Activated CD4-positive, alpha-beta memory T cell treated with anti-CD3 and anti-CD28 coated beads, Interleukin-2, amount 10 ng/mL, durations not matched to agents 7 days and 5 days (primary cell): ENCODE measurements at regions not wholly inside any gene's neighbourhood (a gene's known extent, or its start where the extent isn't known, plus 50 kb on each side); places are given as distances from the start of the nearest gene placed in this dataset.

Experiments
- CTCF ChIA-PET: fragments of 350-600 bp; sonication (Branson Sonifier 250); formaldehyde crosslinking; loops from one replicate; lab custom pipeline; 2021; ENCODE audit warnings: antibody characterized with exemption, inconsistent platforms; lab: Charles Lee
- POLR2A ChIA-PET: fragments of 350-600 bp; sonication (Branson Sonifier 250); formaldehyde crosslinking; loops from one replicate; lab custom pipeline; 2021; ENCODE audit warnings: antibody characterized with exemption; lab: Charles Lee
- DNase-seq: peaks from one replicate; pipeline ENCODE4 v3.0.0-alpha.2; 2020
- H3K27ac Mint-ChIP-seq: one replicate; pipeline ENCODE4 v1.8.0; 2021; ENCODE audit warnings: mild to moderate bottlenecking, mixed read lengths
- H3K27me3 Mint-ChIP-seq: one replicate; pipeline ENCODE4 v1.8.0; 2021; ENCODE audit warnings: mixed read lengths
- H3K36me3 Mint-ChIP-seq: one replicate; pipeline ENCODE4 v1.8.0; 2021; ENCODE audit warnings: low read depth, mixed read lengths
- H3K4me1 Mint-ChIP-seq: one replicate; pipeline ENCODE4 v1.8.0; 2021; ENCODE audit warnings: mixed read lengths
- H3K4me3 Mint-ChIP-seq: one replicate; pipeline ENCODE4 v1.8.0; 2021; ENCODE audit warnings: mild to moderate bottlenecking, mixed read lengths
- H3K9me3 Mint-ChIP-seq: one replicate; pipeline ENCODE4 v1.8.0; 2021; ENCODE audit warnings: mixed read lengths

DNA sequence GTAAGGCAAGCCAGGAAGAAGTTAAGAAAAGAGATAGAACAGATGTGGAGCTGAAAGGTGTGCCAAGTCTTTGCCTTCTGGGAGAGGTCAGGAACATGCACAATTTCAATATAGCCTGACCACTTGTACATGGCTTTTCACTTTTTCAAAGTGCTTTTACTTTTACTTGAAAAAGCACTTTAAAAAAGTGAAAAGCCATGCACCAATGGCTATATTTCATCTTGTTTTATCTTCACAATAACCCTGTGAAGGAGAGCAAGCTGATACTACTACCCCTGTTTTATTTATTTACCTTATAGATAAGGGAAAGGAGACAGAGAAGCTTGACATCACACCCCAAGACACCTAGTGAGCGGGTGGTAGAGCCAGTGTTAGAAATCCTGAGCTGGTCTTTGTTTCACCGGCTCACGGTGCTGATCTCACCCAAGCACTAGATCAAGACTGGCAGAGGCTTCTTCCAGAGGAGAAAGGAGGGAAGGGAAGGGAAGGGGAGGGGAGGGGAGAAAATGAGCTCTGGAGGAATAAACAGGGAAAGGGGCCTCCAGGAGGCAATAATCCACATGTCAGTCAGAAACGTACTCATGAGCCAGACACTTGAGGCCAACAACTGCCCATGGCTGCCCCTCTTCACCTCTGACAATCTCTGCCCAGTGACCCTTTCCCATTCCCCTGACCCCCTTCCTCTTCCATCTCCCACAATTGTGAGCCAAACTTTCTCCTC, 455.4 kb downstream of the FOXO1 start:
- Mint-ChIP-seq H3K4me3 (no peak overlapping the region), H3K9me3 (peaks cover 9% of the 10 kb centered on the region), H3K4me1 (peaks cover 22% of the 10 kb centered on the region), H3K36me3 (peaks cover 13% of the 10 kb centered on the region), H3K27me3 (peaks cover 2% of the 10 kb centered on the region), H3K27ac (no peak overlapping the region)
- ChIA-PET CTCF (no interaction called here), POLR2A (interaction anchor here (0.9 kb wide), 1 partner anchor 21 kb away, joined by 3 read pairs; no protein-coding TSS in a partner anchor)
- DNase-seq, result no peak

DNA sequence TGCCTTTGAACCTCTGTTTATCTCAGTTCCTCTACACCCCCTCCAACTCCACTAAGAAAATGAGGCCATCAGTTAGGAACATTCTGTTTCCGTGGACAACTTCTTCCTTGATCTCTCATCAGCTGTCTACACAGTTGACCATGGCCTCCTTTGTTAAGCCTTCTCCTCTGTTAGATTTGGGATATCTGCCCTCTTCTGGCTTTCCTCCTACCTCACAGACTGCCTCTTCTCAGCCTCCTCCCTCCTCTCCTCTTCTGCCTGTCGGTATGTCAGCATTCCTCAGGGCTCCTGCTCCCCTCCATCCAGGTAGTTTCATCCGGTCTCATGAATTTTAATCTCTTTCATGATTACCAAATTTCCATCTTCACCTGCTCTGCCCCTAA, 454.9 kb downstream of the FOXO1 start:
- Mint-ChIP-seq H3K4me3 (no peak overlapping the region), H3K4me1 (peaks cover 17% of the 10 kb centered on the region), H3K27ac (no peak overlapping the region), H3K9me3 (peaks cover 11% of the 10 kb centered on the region), H3K36me3 (peaks cover 9% of the 10 kb centered on the region), H3K27me3 (peaks cover 2% of the 10 kb centered on the region)
- POLR2A ChIA-PET, result interaction anchor here (0.9 kb wide), 1 partner anchor 22 kb away, joined by 3 read pairs; no protein-coding TSS in a partner anchor
- no peak for DNase-seq
- CTCF ChIA-PET, result no interaction called here

- peaks cover 2% of the 10 kb centered on the region for H3K27me3 Mint-ChIP-seq
- peaks cover 3% of the 10 kb centered on the region for H3K4me1 Mint-ChIP-seq
- no peak overlapping the region for H3K27ac Mint-ChIP-seq
- H3K36me3 Mint-ChIP-seq, result peaks cover 3% of the 10 kb centered on the region
- ChIA-PET CTCF (interaction anchor here (0.6 to 1.3 kb wide), 2 partner anchors 23 to 29 kb away, joined by 3 to 5 read pairs; no protein-coding TSS in a partner anchor), POLR2A (no interaction called here)
- no peak overlapping the region for H3K4me3 Mint-ChIP-seq
- peaks cover 7% of the 10 kb centered on the region for H3K9me3 Mint-ChIP-seq
- no peak for DNase-seq
Measured at GRCh38 chr13:40213779-40214178, 452.7 kb downstream of the FOXO1 start.

DNA sequence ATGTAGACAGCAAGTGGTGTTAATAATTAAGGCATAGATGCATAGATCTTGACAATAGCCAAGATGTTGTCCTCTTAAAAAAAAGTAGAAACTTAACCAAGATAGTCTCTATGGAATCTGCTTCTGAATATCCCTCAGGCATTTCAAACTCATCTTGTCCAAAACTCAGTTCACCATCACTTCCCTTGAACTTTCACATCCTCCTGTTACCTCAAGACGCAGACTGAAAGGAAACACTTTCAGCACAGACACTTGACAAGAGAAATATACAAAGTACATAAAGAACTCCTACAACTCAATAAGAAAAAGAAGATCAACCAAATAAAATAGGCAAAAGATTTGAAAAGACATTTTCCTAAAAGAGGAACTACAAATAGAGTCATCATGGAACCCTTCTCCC, 451.1 kb downstream of the FOXO1 start:
- no peak for DNase-seq
- POLR2A ChIA-PET, result interaction anchor here (0.9 to 2.0 kb wide), 2 partner anchors 8 to 174 kb away, joined by 6 read pairs; no protein-coding TSS in a partner anchor
- peaks cover 7% of the 10 kb centered on the region for H3K9me3 Mint-ChIP-seq
- H3K27me3 Mint-ChIP-seq, result peaks cover 2% of the 10 kb centered on the region
- H3K4me3 Mint-ChIP-seq, result no peak overlapping the region
- H3K36me3 Mint-ChIP-seq, result peaks cover 3% of the 10 kb centered on the region
- CTCF ChIA-PET, result no interaction called here
- peaks cover 6% of the 10 kb centered on the region for H3K4me1 Mint-ChIP-seq
- H3K27ac Mint-ChIP-seq, result no peak overlapping the region

GRCh38 chr13:40215747-40216146, 450.7 kb downstream of the FOXO1 start:
- H3K27me3 Mint-ChIP-seq, result peaks cover 2% of the 10 kb centered on the region
- H3K9me3 Mint-ChIP-seq, result peaks cover 7% of the 10 kb centered on the region
- no peak for DNase-seq
- H3K4me3 Mint-ChIP-seq, result no peak overlapping the region
- ChIA-PET POLR2A (interaction anchor here (0.9 to 2.0 kb wide), 2 partner anchors 8 to 174 kb away, joined by 6 read pairs; no protein-coding TSS in a partner anchor), CTCF (no interaction called here)
- H3K27ac Mint-ChIP-seq, result no peak overlapping the region
- H3K36me3 Mint-ChIP-seq, result peaks cover 3% of the 10 kb centered on the region
- H3K4me1 Mint-ChIP-seq, result peaks cover 11% of the 10 kb centered on the region

DNA sequence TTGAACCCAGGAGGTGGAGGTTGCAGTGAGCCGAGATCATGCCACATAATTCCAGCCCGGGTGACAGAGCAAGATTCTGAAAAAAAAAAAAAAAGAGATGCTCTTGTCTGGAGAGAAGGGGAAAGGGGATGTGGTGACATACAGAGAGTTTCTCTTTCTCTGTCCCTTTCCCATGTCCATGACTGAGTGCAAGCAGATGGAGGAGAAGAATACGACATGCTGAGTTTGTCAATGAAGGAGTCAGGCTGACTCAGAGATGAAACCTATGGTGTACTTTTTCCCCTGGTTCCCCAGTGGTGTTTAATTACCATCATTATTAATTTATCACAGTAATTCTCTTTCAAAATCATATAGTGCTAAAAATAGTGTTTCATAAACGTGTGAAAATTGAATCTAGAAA, 448.8 kb downstream of the FOXO1 start:
- peaks cover 30% of the 10 kb centered on the region for H3K4me1 Mint-ChIP-seq
- peaks cover 3% of the 10 kb centered on the region for H3K36me3 Mint-ChIP-seq
- CTCF ChIA-PET, result no interaction called here
- peaks cover 7% of the 10 kb centered on the region for H3K9me3 Mint-ChIP-seq
- no peak for DNase-seq
- H3K27ac Mint-ChIP-seq, result no peak overlapping the region
- POLR2A ChIA-PET, result no interaction called here
- no peak overlapping the region for H3K4me3 Mint-ChIP-seq
- H3K27me3 Mint-ChIP-seq, result no peaks in the 10 kb centered on the region

GRCh38 chr13:40220299-40220935, 446.0 kb downstream of the FOXO1 start:
- no peak overlapping the region for H3K4me3 Mint-ChIP-seq
- peaks cover 31% of the 10 kb centered on the region for H3K4me1 Mint-ChIP-seq
- H3K36me3 Mint-ChIP-seq, result peaks cover 3% of the 10 kb centered on the region
- no peaks in the 10 kb centered on the region for H3K27me3 Mint-ChIP-seq
- DNase-seq, result peak; percentile 52
- H3K27ac Mint-ChIP-seq, result peak overlapping the region; percentile 74
- H3K9me3 Mint-ChIP-seq, result peaks cover 7% of the 10 kb centered on the region
- ChIA-PET POLR2A (interaction anchor here (0.7 to 2.7 kb wide), 6 partner anchors 11 to 445 kb away, joined by 3 to 17 read pairs (median 7); partner anchors contain the start of gene FOXO1), CTCF (interaction anchor here (0.7 to 0.8 kb wide), 2 partner anchors 448 to 463 kb away, joined by 3 read pairs; no protein-coding TSS in a partner anchor)

GRCh38 chr13:40221131-40221459, 445.3 kb downstream of the FOXO1 start:
- POLR2A ChIA-PET, result interaction anchor here (0.8 to 2.7 kb wide), 8 partner anchors 11 to 445 kb away, joined by 3 to 17 read pairs (median 5); partner anchors contain the start of gene FOXO1
- Mint-ChIP-seq H3K9me3 (peaks cover 5% of the 10 kb centered on the region), H3K4me1 (peaks cover 31% of the 10 kb centered on the region)

GRCh38 chr13:40221460-40222201, 444.8 kb downstream of the FOXO1 start:
- Mint-ChIP-seq H3K4me3 (peak overlapping the region; percentile 5), H3K9me3 (peaks cover 3% of the 10 kb centered on the region), H3K27me3 (no peaks in the 10 kb centered on the region), H3K27ac (peak overlapping the region; percentile 74), H3K4me1 (peaks cover 31% of the 10 kb centered on the region), H3K36me3 (peaks cover 3% of the 10 kb centered on the region)
- ChIA-PET CTCF (interaction anchor here (1.8 kb wide), 1 partner anchor 152 kb away, joined by 5 read pairs; no protein-coding TSS in a partner anchor), POLR2A (interaction anchor here (1.0 to 2.7 kb wide), 8 partner anchors 10 to 444 kb away, joined by 3 to 17 read pairs (median 5); partner anchors contain the start of gene FOXO1)
- peak; percentile 42 for DNase-seq

More at GRCh38 chr13:40221131-40221459, 445.3 kb downstream of the FOXO1 start:
- no peak for DNase-seq
- H3K27ac Mint-ChIP-seq, result peak overlapping the region; percentile 74
- peaks cover 3% of the 10 kb centered on the region for H3K36me3 Mint-ChIP-seq
- CTCF ChIA-PET, result interaction anchor here (1.8 kb wide), 1 partner anchor 152 kb away, joined by 5 read pairs; no protein-coding TSS in a partner anchor
- no peak overlapping the region for H3K4me3 Mint-ChIP-seq
- no peaks in the 10 kb centered on the region for H3K27me3 Mint-ChIP-seq

DNA sequence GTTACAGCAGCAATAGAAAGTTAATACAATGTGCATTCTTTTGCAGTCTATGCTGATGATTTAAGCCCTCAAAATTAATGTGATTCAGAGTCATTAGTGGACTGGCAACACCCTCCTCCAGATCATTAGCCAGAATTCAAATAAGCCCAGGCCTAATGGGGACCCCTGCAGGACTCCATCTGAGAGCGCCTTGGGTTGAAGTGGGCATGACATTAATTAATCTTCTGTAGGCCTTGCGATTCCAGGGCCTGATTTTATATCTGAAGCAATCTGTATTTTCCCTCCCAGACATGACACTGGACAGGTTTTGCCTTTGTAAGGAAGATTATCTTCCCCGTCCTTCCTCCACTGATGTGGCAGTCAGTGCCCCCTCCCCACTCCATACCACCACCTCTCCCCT, 442.9 kb downstream of the FOXO1 start:
- H3K27me3 Mint-ChIP-seq, result no peaks in the 10 kb centered on the region
- no peak overlapping the region for H3K27ac Mint-ChIP-seq
- CTCF ChIA-PET, result no interaction called here
- H3K4me3 Mint-ChIP-seq, result no peak overlapping the region
- H3K9me3 Mint-ChIP-seq, result no peaks in the 10 kb centered on the region
- POLR2A ChIA-PET, result no interaction called here
- no peak for DNase-seq
- H3K36me3 Mint-ChIP-seq, result no peaks in the 10 kb centered on the region
- H3K4me1 Mint-ChIP-seq, result peaks cover 31% of the 10 kb centered on the region

DNA sequence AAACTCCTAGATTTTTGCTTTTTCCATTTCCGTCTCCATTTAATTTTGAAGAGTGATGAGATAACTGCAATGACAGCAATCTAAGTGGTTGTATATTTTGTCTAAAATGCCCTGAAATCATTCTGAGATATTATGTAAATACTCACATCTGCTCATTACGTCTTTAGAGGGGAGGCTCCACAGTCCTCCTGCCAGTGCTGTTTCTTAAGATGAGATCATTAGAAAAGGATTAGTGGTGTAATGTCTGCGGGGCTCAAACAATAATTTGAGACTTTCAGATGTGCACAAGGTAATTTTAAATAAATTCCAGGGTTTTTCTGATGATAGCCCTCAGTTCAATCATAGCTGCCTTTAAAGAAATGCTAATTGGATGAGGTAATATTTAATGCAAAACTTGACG, 437.9 kb downstream of the FOXO1 start:
- Mint-ChIP-seq H3K27me3 (peaks cover 2% of the 10 kb centered on the region), H3K4me1 (peaks cover 13% of the 10 kb centered on the region), H3K4me3 (no peak overlapping the region), H3K9me3 (no peaks in the 10 kb centered on the region), H3K27ac (no peak overlapping the region), H3K36me3 (peaks cover 3% of the 10 kb centered on the region)
- ChIA-PET POLR2A (no interaction called here), CTCF (no interaction called here)
- no peak for DNase-seq

DNA sequence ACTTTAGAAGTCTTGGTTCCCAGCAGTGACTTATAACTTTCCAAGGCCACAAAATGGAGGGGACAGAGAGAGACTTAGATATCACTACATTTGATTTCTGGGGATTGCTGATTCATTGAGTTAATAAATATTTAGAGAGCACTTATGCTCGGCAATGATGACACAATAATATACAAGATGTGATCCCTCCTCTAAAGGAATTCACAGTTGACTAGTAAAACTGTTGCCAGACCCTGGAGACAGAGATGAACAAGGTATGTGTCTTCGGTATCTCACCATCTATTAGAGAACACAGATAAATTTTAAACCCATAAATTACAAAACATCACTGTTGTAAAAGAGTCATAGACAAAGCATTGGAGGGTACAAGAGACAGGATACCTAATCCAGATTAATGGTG, 437.5 kb downstream of the FOXO1 start:
- H3K4me3 Mint-ChIP-seq, result no peak overlapping the region
- CTCF ChIA-PET, result no interaction called here
- peaks cover 2% of the 10 kb centered on the region for H3K27me3 Mint-ChIP-seq
- H3K9me3 Mint-ChIP-seq, result no peaks in the 10 kb centered on the region
- H3K27ac Mint-ChIP-seq, result no peak overlapping the region
- POLR2A ChIA-PET, result no interaction called here
- DNase-seq, result no peak
- peaks cover 13% of the 10 kb centered on the region for H3K4me1 Mint-ChIP-seq
- H3K36me3 Mint-ChIP-seq, result peaks cover 3% of the 10 kb centered on the region
